Spleen (tissue), 7 donors: ENCODE measurements at regions not wholly inside any gene's neighbourhood (a gene's known extent, or its start where the extent isn't known, plus 50 kb on each side); places are given as distances from the start of the nearest gene placed in this dataset.

ENCODE experiments used
- POLR2A ChIP-seq, 3 donors: fragments of 450-650 bp; IDR thresholded peaks; one replicate each; pipeline ENCODE4 v1.5.1; 2017; ENCODE audit warnings: antibody characterized with exemption in 3 of 3, mild to moderate bottlenecking in 1 of 3
- POLR2AphosphoS5 ChIP-seq, 3 donors: sonication (generic); formaldehyde crosslinking; IDR thresholded peaks; one replicate each; pipeline ENCODE4 v1.5.1; 2017; ENCODE audit warnings: antibody characterized with exemption in 3 of 3
- TF ChIP-seq, protein P1 (sequence below), 11 experiments: fragments of 200-600 bp in 7 of 11; fragments of 450-650 bp in 4 of 11; sonication (generic) in 4 of 11; IDR thresholded peaks in 8 of 11; conservative IDR thresholded peaks in 3 of 11; 1 replicate in 7 of 11; 2 replicates in 4 of 11; pipeline versions ENCODE4 v1.4.0 to v1.8.0; 2016 to 2021; ENCODE audit warnings: antibody characterized with exemption in 11 of 11, inconsistent platforms in 4 of 11, mild to moderate bottlenecking in 1 of 11
- donor health status: DM: no; HTN: no; CAD: no; lungs with moderate emphysema.
- donor health status: DM: no; HTN: no; CAD: no.
- donor health status: DM: no; HTN: no; CAD: no.

DNA sequence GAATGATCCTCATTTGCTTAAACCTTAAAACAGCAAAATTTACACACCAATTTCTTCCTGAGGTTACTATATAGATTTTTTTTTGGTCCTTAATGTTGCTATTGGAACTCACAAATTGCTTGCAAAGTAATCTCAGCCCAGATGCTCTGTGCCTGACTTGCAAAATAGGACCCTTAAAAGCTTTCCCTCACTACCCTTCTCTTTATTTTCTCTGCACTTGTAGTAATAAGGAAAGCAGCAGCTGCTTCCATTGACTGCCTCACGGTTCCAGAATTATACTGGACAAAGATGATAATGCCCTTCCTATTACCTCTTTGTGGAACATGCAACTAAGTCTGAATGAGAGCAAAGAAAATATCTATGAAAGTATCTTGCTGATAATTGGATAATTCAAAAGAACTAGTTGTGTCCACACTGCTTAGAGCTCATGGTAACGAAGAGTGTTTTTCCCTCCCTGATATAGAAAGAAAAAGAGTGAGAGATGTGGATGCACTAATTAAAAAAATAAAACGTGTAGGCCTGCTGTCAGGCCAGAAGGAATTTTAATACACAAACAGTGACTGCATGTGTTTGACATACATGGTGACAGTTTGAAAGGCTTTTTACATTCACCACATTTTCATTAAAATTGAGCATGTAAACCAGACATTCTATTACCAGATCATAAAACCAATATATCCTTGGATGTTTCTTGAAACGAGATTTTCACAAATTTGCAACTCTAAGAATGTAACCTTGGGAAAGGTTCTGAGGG is 783.1 kb downstream of the GBE1 start:
- TF ChIP-seq, protein P1, sequence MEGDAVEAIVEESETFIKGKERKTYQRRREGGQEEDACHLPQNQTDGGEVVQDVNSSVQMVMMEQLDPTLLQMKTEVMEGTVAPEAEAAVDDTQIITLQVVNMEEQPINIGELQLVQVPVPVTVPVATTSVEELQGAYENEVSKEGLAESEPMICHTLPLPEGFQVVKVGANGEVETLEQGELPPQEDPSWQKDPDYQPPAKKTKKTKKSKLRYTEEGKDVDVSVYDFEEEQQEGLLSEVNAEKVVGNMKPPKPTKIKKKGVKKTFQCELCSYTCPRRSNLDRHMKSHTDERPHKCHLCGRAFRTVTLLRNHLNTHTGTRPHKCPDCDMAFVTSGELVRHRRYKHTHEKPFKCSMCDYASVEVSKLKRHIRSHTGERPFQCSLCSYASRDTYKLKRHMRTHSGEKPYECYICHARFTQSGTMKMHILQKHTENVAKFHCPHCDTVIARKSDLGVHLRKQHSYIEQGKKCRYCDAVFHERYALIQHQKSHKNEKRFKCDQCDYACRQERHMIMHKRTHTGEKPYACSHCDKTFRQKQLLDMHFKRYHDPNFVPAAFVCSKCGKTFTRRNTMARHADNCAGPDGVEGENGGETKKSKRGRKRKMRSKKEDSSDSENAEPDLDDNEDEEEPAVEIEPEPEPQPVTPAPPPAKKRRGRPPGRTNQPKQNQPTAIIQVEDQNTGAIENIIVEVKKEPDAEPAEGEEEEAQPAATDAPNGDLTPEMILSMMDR (IDR thresholded peaks at IDR 0.05 in 8 of 11, conservative IDR thresholded peaks at IDR 0.05 in 3 of 11), result no peak
- TF ChIP-seq POLR2AphosphoS5 (IDR thresholded peaks at IDR 0.05) (no peak), POLR2A (IDR thresholded peaks at IDR 0.05) (no peak)
